KMS-11 (cell line): ENCODE measurements at regions not wholly inside any gene's neighbourhood (a gene's known extent, or its start where the extent isn't known, plus 50 kb on each side); places are given as distances from the start of the nearest gene placed in this dataset.

Experiments
- H2AFZ ChIP-seq: fragments of 200-600 bp; sonication (generic); 2 replicates; pipeline ENCODE4 v1.6.1; 2016; ENCODE audit warnings: antibody characterized with exemption, mixed run types, low read depth
- H3K27ac ChIP-seq: fragments of 200-600 bp; sonication (generic); 2 replicates; pipeline ENCODE4 v1.6.1; 2016; ENCODE audit warnings: mild to moderate bottlenecking, mixed run types
- H3K27me3 ChIP-seq: fragments of 200-600 bp; sonication (generic); 2 replicates; pipeline ENCODE4 v1.6.1; 2017; ENCODE audit warnings: mild to moderate bottlenecking, low read depth, mixed run types, moderate library complexity; ENCODE audit not compliant: insufficient read depth
- H3K36me3 ChIP-seq: fragments of 200-600 bp; sonication (generic); 2 replicates; pipeline ENCODE4 v1.6.1; 2017; ENCODE audit warnings: mild to moderate bottlenecking, mixed run types; ENCODE audit not compliant: insufficient read depth
- H3K4me1 ChIP-seq: fragments of 200-600 bp; sonication (generic); 2 replicates; pipeline ENCODE4 v1.6.1; 2016; ENCODE audit warnings: mild to moderate bottlenecking, low read depth, mixed run types; ENCODE audit not compliant: poor library complexity, severe bottlenecking
- H3K4me2 ChIP-seq: fragments of 200-600 bp; sonication (generic); 2 replicates; pipeline ENCODE4 v1.7.0; 2016; ENCODE audit warnings: mild to moderate bottlenecking, mixed run types
- H3K4me3 ChIP-seq: fragments of 200-600 bp; sonication (generic); IDR thresholded peaks from 2 replicates; pipeline ENCODE4 v1.6.1; 2017; ENCODE audit warnings: low read depth, low read length, mixed read lengths; ENCODE audit not compliant: insufficient read depth
- H3K79me2 ChIP-seq: fragments of 200-600 bp; sonication (generic); 2 replicates; pipeline ENCODE4 v1.6.1; 2016; ENCODE audit warnings: low read depth, mixed run types; ENCODE audit not compliant: insufficient read depth
- H3K9ac ChIP-seq: fragments of 200-600 bp; sonication (generic); 2 replicates; pipeline ENCODE4 v1.6.1; 2016; ENCODE audit warnings: mild to moderate bottlenecking, mixed run types
- H4K20me1 ChIP-seq: fragments of 200-600 bp; sonication (generic); 2 replicates; pipeline ENCODE4 v1.6.1; 2016; ENCODE audit warnings: mild to moderate bottlenecking, mixed run types; ENCODE audit not compliant: insufficient read depth
- CTCF ChIP-seq: fragments of 200-600 bp; sonication (generic); conservative IDR thresholded peaks from 2 replicates; pipeline ENCODE4 v1.6.1; 2017; ENCODE audit warnings: low read depth, mild to moderate bottlenecking, antibody characterized with exemption, low read length, moderate library complexity, mixed read lengths

GRCh38 chr2:176595986-176596385 lies 326.7 kb downstream of the MTX2 start:
- no peak overlapping the region for H3K4me2 ChIP-seq
- no peak for TF ChIP-seq CTCF
- no peak overlapping the region for H3K9ac ChIP-seq
- H3K27ac ChIP-seq = no peak overlapping the region
- no peaks in the 10 kb centered on the region for H3K4me1 ChIP-seq
- no peaks in the 10 kb centered on the region for H4K20me1 ChIP-seq
- H3K4me3 ChIP-seq = no peak overlapping the region
- H3K79me2 ChIP-seq = no peaks in the 10 kb centered on the region
- H3K27me3 ChIP-seq = no peaks in the 10 kb centered on the region
- no peak overlapping the region for H2AFZ ChIP-seq
- H3K36me3 ChIP-seq = no peaks in the 10 kb centered on the region

GRCh38 chr2:176597916-176598315 lies 328.7 kb downstream of the MTX2 start:
- Histone ChIP-seq H3K4me3 (no peak overlapping the region), H3K79me2 (no peaks in the 10 kb centered on the region), H3K9ac (no peak overlapping the region), H4K20me1 (no peaks in the 10 kb centered on the region), H3K36me3 (no peaks in the 10 kb centered on the region), H2AFZ (no peak overlapping the region), H3K27ac (no peak overlapping the region), H3K4me2 (no peak overlapping the region), H3K4me1 (no peaks in the 10 kb centered on the region), H3K27me3 (no peaks in the 10 kb centered on the region)
- no peak for TF ChIP-seq CTCF

DNA sequence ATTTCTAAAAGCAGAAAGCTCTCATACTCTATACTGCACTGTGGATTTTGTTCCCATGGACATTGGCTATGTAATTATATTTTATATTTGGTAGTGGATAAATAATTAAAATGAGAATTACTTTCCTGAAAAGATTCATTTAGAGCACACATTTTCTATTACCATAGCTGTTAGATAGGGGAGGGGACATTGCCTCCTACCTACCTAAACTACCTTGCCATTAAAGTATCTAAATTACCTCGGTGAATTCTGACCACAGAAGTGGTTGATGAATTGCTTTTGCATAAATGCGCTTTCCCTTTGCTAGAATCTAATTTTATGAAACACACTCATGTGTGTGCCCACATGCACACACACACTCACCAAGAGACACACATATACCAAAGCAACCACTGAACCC lies 329.1 kb downstream of the MTX2 start:
- H3K4me2 ChIP-seq = no peak overlapping the region
- no peaks in the 10 kb centered on the region for H3K36me3 ChIP-seq
- no peaks in the 10 kb centered on the region for H3K27me3 ChIP-seq
- no peak for TF ChIP-seq CTCF
- no peaks in the 10 kb centered on the region for H3K79me2 ChIP-seq
- no peak overlapping the region for H3K4me3 ChIP-seq
- no peak overlapping the region for H3K27ac ChIP-seq
- H2AFZ ChIP-seq = no peak overlapping the region
- H4K20me1 ChIP-seq = no peaks in the 10 kb centered on the region
- no peak overlapping the region for H3K9ac ChIP-seq
- no peaks in the 10 kb centered on the region for H3K4me1 ChIP-seq

DNA sequence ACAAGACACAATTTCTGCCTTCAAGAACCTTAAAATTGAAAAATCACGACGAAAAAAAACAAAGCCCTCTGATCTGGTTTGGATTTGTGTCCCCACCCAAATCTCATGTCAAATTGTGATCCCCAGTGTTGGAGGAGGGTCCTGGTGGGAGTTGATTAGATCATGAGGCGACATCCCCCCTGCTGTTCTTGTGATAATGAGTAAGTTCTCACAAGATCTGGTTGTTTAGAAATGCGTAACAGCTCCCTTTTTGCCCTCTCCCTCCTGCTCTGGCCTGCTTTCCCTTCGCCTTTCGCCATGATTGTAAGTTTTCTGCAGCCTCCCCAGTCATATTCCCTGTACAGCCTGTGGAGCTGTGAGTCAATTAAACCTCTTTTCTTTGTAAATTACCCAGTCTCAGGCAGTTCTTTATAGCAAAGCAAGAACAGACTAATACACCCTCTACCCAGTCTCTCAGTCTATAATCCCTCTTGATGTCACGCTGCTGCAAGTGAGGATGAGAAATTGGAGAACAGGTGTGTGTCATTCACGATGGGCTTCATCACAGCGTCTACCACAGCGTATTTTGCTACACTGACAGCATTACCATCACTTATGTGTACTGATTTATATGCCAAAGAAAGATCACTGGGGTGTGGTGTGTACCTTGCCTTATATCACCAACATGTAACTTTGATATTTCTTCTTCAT lies 330.7 kb downstream of the MTX2 start:
- no peaks in the 10 kb centered on the region for H3K36me3 ChIP-seq
- no peak overlapping the region for H3K27ac ChIP-seq
- no peak overlapping the region for H2AFZ ChIP-seq
- H3K9ac ChIP-seq = no peak overlapping the region
- no peaks in the 10 kb centered on the region for H4K20me1 ChIP-seq
- H3K79me2 ChIP-seq = no peaks in the 10 kb centered on the region
- H3K4me2 ChIP-seq = no peak overlapping the region
- no peaks in the 10 kb centered on the region for H3K27me3 ChIP-seq
- TF ChIP-seq CTCF = no peak
- H3K4me3 ChIP-seq = no peak overlapping the region
- no peaks in the 10 kb centered on the region for H3K4me1 ChIP-seq
